GM18519 (cell line): ENCODE measurements at regions not wholly inside any gene's neighbourhood (a gene's known extent, or its start where the extent isn't known, plus 50 kb on each side); places are given as distances from the start of the nearest gene placed in this dataset.
"Not testable (repeated sequence)": the region's sequence is repeated elsewhere in the genome, so short reads cannot be mapped to it uniquely, and the experiment has no call there.

Experiments
- ATAC-seq: cut with Tn5 transposase; IDR thresholded peaks from one replicate; pipeline ENCODE4 v1.9.1; 2021; ENCODE audit warnings: mild to moderate bottlenecking, moderate library complexity; ENCODE audit not compliant: unreplicated experiment, low FRiP score

- no peak for ATAC-seq
Measured at GRCh38 chr3:101946906-101947305, 97.6 kb downstream of the NFKBIZ start.

GRCh38 chr3:101950510-101950909 is 101.2 kb downstream of the NFKBIZ start:
- ATAC-seq = no peak

DNA sequence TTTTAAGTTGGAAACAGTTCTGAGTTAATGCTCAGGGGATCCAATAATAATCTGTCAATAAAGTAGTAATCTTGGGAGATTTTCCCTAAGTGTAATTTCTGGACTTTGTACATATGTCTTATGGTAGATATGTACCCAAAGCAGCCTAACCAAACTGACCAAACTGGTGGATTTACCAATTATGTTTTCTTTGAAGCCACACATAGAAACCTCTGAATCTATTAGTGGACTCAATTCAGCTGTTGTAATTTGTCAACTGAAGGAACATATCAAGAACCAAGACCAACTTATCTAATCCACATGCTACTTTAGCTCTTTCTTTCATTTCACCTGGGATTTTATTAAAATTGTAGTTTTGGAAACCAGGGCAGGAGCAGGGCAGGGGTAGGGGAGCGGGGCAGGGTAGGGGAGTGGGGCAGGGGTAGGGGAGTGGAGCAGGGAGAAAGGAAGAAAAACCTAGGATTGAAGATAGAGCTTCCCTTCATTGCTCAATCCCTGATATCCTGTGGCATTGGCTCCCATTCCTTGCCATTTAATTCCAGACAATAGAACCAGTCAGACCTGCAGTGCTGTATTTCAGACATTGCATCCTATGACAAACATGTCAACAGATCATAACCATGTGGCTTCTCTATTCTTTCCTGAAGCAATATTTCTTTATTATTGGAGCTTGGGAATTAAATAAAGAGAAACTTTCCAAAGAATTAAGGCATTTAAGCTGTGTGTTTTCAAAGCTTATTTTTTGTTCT is 101.8 kb downstream of the NFKBIZ start:
- ATAC-seq = no peak

GRCh38 chr3:101954361-101954760 is 105.0 kb downstream of the NFKBIZ start:
- no peak for ATAC-seq

DNA sequence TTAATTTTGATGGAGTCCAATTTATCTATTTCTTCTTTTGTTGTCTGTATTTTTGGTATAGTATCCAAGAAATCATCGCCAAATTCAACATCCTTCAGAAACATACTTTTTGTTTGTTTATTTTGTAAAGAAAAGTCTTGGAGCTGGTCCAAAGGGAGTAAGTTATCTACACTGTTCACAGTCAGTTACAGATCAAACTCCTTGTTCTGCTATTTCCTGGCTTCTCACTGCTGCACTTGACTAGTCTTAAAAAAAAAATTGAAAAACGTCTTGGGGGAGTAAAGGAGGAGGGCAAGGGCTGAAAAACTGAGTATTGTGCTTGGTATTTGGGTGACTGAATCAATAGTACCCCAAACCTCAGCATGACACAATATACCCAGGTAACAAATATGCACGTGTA is 105.6 kb downstream of the NFKBIZ start:
- ATAC-seq = no peak

DNA sequence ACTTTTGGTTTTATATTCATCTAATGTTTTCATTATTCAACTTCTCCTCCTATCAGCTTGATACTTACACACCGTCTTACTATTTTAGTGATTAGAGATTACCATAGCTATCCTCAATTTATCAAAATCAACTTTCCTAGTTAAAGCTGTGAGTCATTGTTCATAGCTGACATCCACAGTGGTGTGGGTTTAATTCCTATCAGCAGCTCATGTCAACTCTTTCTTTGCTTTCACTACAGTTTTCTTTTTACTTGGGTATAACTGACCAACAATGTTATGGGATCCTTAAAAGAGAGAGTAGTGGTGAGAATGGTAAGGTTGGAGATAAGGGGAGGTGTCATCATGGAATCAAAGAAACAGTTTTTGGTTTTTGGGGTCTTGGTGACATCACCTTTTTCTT is 112.7 kb downstream of the NFKBIZ start:
- ATAC-seq = no peak

GRCh38 chr3:101963902-101964362 is 114.6 kb downstream of the NFKBIZ start:
- ATAC-seq = no peak

GRCh38 chr3:101964861-101965260 is 115.5 kb downstream of the NFKBIZ start:
- no peak for ATAC-seq

DNA sequence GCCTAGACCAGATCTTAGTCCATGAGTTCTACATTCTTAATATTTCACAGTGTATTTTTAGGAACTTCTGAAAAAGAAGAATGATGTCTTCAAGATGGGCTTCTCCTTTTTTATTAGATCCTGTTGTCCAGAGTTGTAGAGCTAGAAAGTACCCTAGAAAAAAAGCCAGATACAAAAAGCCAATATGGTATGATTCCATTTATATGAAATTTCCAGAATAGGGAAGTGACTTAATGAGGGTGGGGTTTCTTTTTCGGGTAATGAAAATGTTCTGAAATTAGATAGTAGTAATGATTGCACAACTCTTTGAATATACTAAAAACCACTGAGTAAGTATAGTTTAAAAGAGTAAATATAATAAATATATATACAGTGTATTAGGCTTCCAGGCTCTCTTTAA is 116.9 kb downstream of the NFKBIZ start:
- no peak for ATAC-seq

- ATAC-seq = no peak
Measured at GRCh38 chr3:101970212-101970611, 120.9 kb downstream of the NFKBIZ start.

DNA sequence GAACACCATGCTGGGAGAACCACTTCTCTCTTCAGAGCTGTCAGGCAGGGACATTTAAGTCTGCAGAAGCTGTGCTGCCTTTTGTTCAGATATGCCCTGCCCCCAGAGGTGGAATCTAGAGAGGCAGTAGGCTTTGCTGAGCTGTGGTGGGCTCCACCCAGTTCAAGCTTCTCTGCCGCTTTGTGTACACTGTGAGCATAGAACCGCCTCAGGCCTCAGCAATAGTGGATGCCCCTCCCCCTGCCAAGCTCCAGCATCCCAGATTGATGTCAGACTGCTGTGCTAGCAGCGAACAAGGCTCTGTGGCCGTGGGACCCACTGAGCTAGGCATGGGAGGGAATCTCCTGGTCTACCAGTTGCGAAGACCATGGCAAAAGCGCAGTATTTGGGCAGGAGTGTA is 121.6 kb downstream of the NFKBIZ start:
- no peak for ATAC-seq

DNA sequence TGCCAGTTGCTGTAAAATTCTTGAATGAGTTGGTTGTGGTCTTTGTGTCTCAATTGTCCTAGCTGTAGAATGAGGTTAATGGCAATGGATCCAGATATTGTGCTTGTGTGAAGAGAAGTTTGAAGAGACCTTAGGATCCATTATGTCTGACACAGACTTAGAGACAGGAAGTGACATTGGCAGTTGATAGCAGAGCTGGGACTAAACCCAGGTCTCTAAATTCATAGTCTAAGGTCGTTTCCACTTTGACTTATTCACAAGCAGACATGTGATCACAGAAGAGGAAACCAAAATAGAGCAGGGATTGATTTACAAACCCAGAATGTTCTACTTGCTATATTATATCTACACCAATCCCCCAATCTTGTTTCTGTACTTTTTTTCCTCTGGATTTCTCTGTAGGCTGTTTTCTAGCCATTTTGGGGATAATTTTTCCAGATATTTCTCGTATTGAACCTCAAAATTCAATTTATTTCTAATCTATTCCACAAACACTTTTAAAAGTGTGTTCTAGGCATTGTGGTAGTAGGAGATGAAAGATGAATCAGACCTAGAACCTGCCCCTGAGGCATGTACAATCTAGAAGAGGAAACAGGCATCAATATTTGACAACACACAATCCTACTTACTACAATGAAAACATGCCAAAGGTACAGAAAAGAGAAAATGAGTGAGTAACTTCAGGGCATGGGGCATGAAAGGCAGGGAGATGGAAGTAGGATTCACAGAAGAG is 123.3 kb downstream of the NFKBIZ start:
- no peak for ATAC-seq

DNA sequence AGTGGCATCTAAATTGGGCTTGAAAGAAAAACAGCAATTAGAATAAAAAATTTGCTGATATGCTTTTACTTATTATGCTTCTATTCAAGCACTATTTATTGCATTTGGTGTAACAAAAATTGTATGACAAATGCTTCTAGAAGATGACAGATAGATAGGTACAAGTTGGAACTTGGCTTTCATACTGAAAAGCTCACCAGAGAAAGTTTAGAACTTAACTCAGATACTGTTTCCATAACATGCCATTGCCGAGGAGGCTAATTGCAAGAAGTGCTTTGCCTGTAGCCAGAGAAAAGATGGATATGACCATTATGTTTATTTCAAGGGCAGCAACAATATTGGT is 123.8 kb downstream of the NFKBIZ start:
- ATAC-seq = no peak

DNA sequence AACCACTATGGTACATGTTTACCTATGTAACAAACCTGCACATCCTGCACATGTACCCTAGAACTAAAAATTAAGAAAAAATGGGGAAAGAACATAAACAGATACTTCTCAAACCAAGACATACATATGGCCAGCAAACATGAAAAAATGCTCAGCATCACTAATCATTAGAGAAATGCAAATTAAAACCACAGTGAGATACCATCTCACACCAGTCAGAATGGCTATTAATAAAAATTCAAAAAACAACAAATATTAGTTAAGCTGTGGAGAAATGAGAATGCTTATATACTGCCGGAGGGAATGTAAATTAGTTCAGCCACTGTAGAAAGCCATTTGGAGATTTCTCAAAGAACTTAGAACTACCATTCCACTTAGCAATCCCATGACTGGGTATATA is 126.1 kb downstream of the NFKBIZ start:
- ATAC-seq = not testable (repeated sequence)

GRCh38 chr3:101976473-101976872 is 127.2 kb downstream of the NFKBIZ start:
- ATAC-seq = peak; percentile 83

DNA sequence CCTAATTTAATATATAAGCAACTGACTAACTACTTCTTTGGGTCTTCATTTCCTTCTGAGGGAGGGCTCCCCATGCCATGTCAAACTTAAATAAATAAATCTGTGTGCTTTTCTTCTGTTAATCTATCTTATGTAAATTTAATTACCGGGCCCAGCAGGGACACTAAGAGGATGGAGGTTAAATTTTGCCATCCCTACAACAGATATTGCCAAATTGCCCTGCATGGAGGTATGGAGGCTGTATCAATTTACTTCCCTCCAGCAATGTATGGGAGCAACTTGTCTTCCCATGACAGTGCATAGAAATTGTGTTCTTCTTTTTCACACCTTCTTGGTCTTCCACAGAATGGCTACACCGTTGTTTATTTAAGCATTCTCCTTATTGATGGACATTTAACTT is 129.0 kb downstream of the NFKBIZ start:
- no peak for ATAC-seq

DNA sequence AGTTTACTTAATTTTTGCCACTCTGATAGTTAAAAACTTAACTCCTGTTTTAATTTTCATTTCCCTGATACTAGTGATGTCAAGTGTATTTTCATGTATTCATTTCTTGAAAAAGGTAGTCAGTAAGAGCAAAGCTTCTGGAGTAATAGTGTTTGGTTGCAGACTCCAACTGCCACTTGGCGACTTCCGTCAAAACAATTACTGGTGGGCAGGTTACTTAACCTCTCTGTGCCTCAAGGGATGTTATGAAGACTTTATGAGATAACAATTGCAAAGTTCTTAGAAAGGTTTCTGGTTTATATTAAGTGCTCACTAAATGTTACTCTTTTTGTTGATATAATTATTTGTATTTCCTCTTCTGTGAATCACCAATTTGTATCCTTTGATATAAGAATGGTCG is 129.7 kb downstream of the NFKBIZ start:
- ATAC-seq = no peak

- ATAC-seq = no peak
Measured at GRCh38 chr3:101984356-101984755, 135.0 kb downstream of the NFKBIZ start.

GRCh38 chr3:101988596-101988995 is 139.3 kb downstream of the NFKBIZ start:
- ATAC-seq = no peak

GRCh38 chr3:101989578-101990200 is 140.4 kb downstream of the NFKBIZ start:
- ATAC-seq = no peak

- no peak for ATAC-seq
Measured at GRCh38 chr3:101992863-101993262, 143.5 kb downstream of the NFKBIZ start.

DNA sequence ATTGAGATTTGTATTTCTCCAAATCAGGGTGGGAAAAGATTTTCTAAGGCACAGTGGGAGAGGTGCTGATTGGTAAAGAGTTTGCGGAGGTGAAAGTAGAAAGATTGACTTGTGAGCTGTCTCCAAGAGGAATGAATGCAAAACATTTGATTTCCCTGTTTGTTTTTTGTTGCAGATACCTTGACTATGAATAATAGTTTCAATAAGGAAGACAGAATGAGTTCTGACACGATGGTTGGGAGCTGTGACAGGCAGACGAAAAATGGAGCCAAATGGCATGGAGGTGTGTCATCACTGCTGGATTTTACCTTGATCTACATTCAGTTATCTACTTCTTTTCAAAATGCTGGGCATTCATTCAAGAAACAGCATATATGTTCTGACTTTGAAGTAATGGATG is 145.1 kb downstream of the NFKBIZ start:
- no peak for ATAC-seq
